ENCODE measurements at regions not wholly inside any gene's neighbourhood (a gene's known extent, or its start where the extent isn't known, plus 50 kb on each side); places are given as distances from the start of the nearest gene placed in this dataset.

DNA sequence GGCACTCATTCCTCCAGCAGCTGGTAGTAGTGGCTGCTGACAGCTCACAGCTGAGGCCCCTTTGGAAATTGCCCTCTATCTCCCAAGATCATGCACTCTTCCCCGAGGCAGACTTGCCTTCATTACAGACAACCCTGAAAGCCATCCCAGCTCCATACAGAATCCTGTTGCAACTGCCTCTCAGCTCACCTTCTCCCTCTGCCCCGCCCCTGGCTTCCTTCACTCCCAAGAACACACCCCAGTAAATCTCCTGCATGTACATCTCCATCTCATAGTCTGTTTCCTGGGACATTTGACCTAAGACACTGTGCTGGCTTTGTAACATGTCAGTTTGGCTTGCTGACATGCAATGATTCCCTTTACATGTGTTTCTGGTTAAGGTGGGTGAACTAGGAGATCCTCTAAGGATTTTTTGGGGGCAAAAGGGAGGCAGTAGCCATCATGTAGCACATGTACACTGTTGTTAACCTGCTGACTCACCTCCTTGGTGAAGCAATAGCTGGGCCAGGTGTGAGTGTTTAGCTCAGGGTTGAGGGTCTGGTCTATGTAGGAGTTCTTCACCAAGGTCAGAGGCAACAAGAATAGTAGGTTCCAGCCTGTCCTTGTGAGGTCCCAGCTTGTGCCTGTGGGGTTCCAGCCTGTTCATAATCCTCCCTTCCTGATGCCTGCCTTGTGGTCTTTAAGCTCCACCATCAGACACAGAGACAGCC, 179.6 kb downstream of the CSNK2A3 start:
- no peak for DNase-seq

GRCh38 chr11:11171854-11172253, 181.2 kb downstream of the CSNK2A3 start:
- no peak for DNase-seq

- no peak for DNase-seq
Observed at GRCh38 chr11:11171285-11171684, 181.8 kb downstream of the CSNK2A3 start.

- no peak for DNase-seq
Observed at GRCh38 chr11:11170352-11171084, 182.5 kb downstream of the CSNK2A3 start.

- no peak for DNase-seq
Observed at GRCh38 chr11:11169715-11170351, 183.2 kb downstream of the CSNK2A3 start.

DNA sequence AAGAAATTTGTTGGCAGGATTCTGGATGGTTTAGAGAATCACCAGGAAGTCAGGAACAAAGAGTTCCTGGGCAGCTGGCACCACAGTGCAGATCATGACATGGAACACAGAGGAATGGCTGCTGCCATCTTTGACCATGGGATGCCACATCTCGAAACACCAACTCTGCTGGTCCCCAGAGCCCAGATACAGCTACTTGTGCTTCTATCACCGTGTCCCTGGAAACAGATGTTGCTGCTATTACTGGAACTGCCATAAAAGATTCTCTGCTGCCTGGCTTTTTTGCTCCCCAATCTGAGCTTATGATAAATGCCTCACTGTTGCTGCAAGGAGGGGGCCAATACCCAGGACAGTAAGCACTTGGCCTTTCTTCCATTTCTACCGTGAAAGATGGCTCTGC, 185.2 kb downstream of the CSNK2A3 start:
- DNase-seq = no peak

- no peak for DNase-seq
Observed at GRCh38 chr11:11164334-11164690, 188.7 kb downstream of the CSNK2A3 start.

DNA sequence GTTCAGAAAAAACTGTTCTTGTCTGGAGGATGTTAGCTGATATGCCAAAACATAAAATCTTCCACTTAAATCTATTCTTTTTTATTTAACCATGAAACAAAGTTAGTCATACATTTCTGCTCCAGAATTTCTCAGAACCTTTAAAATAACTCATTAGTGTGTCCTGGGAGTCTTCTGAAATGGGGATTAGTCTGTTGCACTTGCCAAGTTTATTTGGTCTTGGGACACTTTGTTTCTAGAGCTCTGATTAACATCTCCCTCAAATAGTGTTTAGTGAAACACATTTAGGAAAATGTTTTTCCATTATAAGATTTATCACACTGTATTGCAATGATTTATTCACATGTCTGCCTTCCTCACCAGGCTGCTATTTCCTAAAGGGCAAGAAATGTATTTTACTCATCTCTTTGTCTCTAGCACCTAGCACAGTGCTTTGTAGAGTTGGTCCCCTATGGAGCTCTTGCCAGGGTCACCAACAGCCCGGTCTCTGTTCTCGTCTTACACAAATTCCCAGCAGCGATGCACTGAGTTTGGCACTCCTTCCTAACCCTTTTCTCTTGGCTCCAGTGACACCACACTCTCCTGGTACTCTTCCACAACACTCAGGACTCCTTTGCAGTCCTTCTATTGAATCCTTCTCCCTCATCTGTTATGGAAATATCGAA, 189.2 kb downstream of the CSNK2A3 start:
- DNase-seq = no peak

DNA sequence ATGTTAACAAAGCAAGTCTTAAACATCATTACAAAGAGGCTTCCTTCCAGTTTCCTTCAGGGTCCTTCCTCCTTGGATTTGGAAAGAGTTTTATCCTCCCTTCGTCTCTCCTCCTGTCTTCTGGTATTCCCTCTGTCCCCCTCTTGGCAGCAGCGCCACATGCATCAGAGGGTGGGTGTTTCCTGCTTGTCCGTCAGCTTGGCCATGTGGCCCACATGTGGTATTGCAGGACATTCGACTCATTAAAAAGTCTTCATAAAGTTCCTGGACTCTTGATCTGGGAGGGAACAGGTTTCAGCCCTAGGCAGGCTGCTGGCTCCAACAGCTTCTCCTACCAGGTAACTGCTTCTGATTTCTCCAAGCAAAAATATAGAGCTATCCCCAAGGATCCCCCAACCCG, 189.8 kb downstream of the CSNK2A3 start:
- DNase-seq = no peak

GRCh38 chr11:11157185-11157584, 195.9 kb downstream of the CSNK2A3 start:
- peak; percentile 60 for DNase-seq

- DNase-seq = no peak
Observed at GRCh38 chr11:11155962-11156815, 196.9 kb downstream of the CSNK2A3 start.

DNA sequence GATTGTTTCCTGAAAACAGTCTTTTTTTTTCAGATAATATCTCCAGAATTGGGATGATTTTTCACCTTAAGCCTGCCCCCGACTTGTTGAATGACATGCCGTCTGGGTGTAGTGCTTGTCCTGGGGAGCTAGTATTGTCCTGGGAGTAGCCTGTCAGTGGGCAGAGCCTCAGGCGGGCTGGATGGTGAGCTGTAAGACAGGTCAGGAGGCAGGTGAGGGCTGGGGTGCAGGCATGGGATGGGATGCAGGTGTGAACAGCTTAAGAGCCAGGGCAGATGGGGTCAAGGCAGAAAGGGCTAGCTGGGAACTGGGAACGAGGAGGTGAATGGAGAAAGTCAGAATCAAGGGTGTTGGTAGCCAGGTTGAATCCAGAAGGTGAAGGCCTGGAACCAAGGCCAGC, 200.2 kb downstream of the CSNK2A3 start:
- DNase-seq = no peak

GRCh38 chr11:11149671-11150459, 203.2 kb downstream of the CSNK2A3 start:
- DNase-seq = no peak

DNA sequence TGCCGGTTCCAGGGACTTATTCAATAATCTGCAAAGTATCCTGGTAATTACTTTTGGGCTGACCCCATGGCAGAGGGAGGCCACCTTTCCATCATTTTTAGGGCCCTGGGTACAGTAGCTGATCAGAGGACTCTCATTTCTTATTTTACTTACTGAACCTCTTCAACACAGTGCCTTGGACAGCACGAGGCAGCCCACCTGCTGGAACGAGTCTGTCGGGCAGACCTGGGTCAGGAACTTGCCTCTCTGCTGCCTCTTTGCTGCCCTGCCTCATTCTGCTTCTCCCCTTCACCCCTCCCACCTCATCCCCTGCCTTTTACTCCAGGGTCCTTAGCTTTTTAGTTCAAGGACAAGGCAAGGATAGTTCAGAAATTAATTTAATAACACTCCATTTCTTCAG, 204.5 kb downstream of the CSNK2A3 start:
- no peak for DNase-seq

DNA sequence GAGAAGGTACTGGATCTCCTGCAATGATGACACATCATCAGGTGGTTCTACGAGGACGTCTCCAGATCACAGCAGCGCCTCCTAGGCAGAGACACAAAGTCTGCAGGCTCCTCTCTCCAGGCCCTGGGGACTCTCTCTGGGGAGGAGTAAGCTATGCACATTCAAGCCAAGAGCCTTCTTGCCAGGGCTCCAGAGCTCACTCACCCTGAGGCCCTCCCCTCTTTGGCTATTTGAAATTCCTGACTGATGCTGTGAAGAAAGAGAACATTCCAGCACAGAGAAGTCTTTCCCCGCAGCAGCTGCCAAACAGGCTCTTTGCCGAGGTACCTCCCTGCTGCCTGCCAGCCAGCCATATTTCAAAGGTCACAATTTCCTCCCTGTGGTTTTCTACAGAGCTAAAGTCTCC, 204.9 kb downstream of the CSNK2A3 start:
- no peak for DNase-seq

DNA sequence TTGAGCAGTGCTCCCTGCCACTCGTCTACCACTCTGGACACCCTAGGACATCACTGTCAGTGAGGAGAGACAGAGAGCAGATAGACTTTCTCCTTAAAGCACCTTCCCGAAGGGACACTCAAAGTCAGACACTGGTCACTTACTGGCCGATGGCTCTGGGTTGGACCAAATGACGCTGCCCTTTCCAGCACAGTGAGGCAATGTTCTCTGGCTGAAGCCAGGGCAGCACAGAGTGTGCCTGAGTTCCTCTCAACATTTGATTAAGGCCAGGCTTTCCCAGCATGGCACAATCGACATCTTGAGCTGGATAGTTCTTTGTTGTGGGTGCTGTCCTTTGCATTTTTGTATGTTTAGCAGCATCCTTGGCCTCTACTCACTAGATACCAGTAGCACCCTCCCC, 206.2 kb downstream of the CSNK2A3 start:
- no peak for DNase-seq

DNA sequence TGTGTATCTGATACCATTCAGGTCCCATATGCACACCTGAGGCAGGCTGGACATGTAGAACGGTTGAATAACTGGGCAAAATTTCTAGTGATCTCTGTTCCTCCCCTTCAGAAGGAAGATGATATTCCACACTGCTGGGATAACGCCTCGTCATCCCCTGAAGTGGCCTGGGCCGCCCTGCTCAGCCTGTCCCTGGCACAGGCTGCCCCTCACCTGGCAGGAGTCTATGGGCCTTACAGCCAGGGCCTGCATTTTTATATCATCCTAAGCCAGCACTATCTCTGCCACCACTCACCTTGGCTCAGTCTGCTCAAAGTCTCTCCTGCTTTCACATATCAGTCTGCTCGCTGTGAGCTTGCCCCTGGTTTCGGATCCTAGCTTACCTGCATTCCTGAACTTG, 209.2 kb downstream of the CSNK2A3 start:
- DNase-seq = no peak

DNA sequence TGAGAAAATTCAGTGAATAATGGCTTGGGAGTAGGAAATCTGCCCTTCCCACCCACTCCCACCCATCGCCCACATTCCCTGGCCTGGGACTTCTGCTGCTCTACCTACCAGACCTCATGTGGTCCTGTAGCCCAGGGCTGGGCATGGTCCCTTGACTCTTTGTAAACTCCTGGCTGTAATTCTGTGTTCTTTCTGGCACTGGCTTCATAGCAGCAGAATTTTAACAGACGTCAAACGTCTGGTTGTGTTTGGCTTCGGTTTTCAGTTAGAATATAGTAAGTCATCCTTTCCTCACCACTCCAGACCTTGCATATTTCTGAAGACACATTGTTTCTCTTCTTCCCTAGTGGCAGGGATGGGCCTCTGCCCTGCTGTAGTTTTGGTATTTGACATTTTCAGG, 210.6 kb downstream of the CSNK2A3 start:
- DNase-seq = no peak

- no peak for DNase-seq
Observed at GRCh38 chr11:11141065-11141464, 212.0 kb downstream of the CSNK2A3 start.

DNA sequence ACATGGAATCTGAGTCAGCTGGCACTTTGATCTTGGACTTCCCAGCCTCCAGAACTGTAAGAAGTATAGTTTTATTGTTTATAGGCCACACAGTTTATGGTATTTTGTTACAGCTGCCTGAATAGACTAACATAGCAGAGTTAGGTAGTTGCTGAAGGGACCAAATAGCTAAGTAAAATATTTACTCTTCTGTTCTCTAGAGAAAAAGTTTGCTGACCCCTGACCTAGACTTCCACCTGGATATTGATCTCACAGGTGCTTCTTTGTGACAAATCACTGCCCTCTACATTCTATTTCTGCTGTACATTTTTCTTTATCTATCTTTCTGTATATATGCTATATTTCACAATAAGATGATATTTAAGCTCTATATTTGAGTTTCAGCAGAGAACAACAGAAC, 212.5 kb downstream of the CSNK2A3 start:
- no peak for DNase-seq

DNA sequence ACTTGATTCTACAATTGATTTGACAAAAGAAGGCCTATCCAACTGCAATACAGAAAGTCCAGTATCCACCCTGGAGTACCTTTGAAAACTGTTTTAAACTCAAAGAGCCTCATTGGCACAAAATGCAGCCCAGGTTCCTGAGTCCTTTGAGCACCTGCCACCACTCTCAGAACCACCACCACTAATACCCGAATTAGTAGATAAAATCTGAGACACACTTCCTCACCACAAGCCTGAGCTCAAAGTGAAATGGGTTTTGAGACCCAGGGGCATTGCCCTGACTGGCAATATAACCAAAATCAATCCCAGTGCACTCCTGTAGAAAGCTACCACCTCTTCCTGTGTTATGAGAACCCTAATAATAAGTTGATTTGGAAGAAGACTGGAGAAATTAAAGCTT, 215.7 kb downstream of the CSNK2A3 start:
- no peak for DNase-seq
